H1 (cell line): ENCODE measurements at regions not wholly inside any gene's neighbourhood (a gene's known extent, or its start where the extent isn't known, plus 50 kb on each side); places are given as distances from the start of the nearest gene placed in this dataset.
A peak's percentile ranks its signal among the peaks of the same experiment; 100 is the strongest.

Experiments
- CTCF ChIA-PET: fragments of 300-600 bp; sonication (Branson Sonifier 250); formaldehyde crosslinking; loops from one replicate; lab custom pipeline; 2021; ENCODE audit not compliant: partially characterized antibody; lab: Charles Lee
- POLR2A ChIA-PET: fragments of 300-600 bp; sonication (Branson Sonifier 250); formaldehyde crosslinking; loops from one replicate; lab custom pipeline; 2021; ENCODE audit warnings: inconsistent platforms; ENCODE audit not compliant: partially characterized antibody; lab: Charles Lee
- DNase-seq, 2 experiments: peaks; one replicate each; pipeline versions ENCODE4 v3.0.0 to v3.0.0-alpha.2; 2010 to 2022; ENCODE audit warnings: low spot score in 2 of 2, low read depth in 1 of 2, mixed read lengths in 1 of 2
- FAIRE-seq: peaks from 2 replicates; lab custom pipeline; 2011; peaks lifted over from hg19 to GRCh38; lab: Jason Lieb, UNC
- H2AFZ ChIP-seq: 2 replicates; pipeline ENCODE4 v1.8.1; 2012; ENCODE audit warnings: low read length, inconsistent platforms
- H2AK5ac ChIP-seq: 2 replicates; pipeline ENCODE4 v1.6.1; 2013; ENCODE audit warnings: low read depth, low read length
- H2BK120ac ChIP-seq: replicated peaks from 2 replicates; pipeline ENCODE3; 2013; ENCODE audit warnings: low read depth, low read length, inconsistent platforms
- H2BK12ac ChIP-seq: 2 replicates; pipeline ENCODE4 v1.6.1; 2013; ENCODE audit warnings: low read depth, low read length
- H2BK15ac ChIP-seq: 2 replicates; pipeline ENCODE4 v1.6.1; 2013; ENCODE audit warnings: low read length
- H2BK20ac ChIP-seq: 2 replicates; pipeline ENCODE4 v1.6.1; 2013; ENCODE audit warnings: low read length
- H2BK5ac ChIP-seq: 2 replicates; pipeline ENCODE4 v1.6.1; 2013; ENCODE audit warnings: low read depth, low read length
- H3K14ac ChIP-seq: 2 replicates; pipeline ENCODE4 v1.6.1; 2013; ENCODE audit warnings: inconsistent platforms; ENCODE audit not compliant: insufficient read length
- H3K18ac ChIP-seq: 2 replicates; pipeline ENCODE4 v1.6.1; 2013; ENCODE audit warnings: low read length; ENCODE audit errors: extremely low read depth
- H3K23ac ChIP-seq: 2 replicates; pipeline ENCODE4 v1.6.1; 2013; ENCODE audit warnings: inconsistent platforms; ENCODE audit not compliant: insufficient read length
- H3K23me2 ChIP-seq: 2 replicates; pipeline ENCODE4 v1.6.1; 2013; ENCODE audit warnings: low read depth, low read length
- H3K27ac ChIP-seq: 2 replicates; pipeline ENCODE4 v1.6.1; 2011; ENCODE audit warnings: low read depth, low read length, inconsistent platforms
- H3K27me3 ChIP-seq, 4 experiments: replicated peaks in 1 of 4; 1 replicate in 1 of 4; 2 replicates in 3 of 4; pipeline versions ENCODE4 v1.6.1 to v1.8.1; 2011 to 2013; ENCODE audit warnings: low read length in 3 of 4, mild to moderate bottlenecking in 3 of 4, inconsistent platforms in 2 of 4, mixed read lengths in 2 of 4, moderate library complexity in 1 of 4; ENCODE audit not compliant: control insufficient read depth in 3 of 4, insufficient read depth in 3 of 4; ENCODE audit errors: extremely low read depth in 1 of 4
- H3K36me3 ChIP-seq, 4 experiments: 2 replicates each; pipeline versions ENCODE4 v1.6.1 to v1.8.1; 2011 to 2013; ENCODE audit warnings: mild to moderate bottlenecking in 4 of 4, low read length in 3 of 4, moderate library complexity in 2 of 4, control low read depth in 1 of 4, inconsistent platforms in 1 of 4; ENCODE audit not compliant: insufficient read depth in 4 of 4, control insufficient read depth in 2 of 4
- H3K4ac ChIP-seq: replicated peaks from 2 replicates; pipeline ENCODE3; 2013; ENCODE audit warnings: low read length, low read depth, mixed read lengths, inconsistent platforms; ENCODE audit not compliant: insufficient read length
- H3K4me1 ChIP-seq, 4 experiments: replicated peaks in 1 of 4; 1 replicate in 1 of 4; 2 replicates in 3 of 4; pipeline versions ENCODE4 v1.6.1 to v1.8.1; 2011 to 2013; ENCODE audit warnings: low read length in 3 of 4, inconsistent platforms in 2 of 4, mixed read lengths in 1 of 4; ENCODE audit not compliant: insufficient read depth in 4 of 4, control insufficient read depth in 3 of 4
- H3K4me2 ChIP-seq, 2 experiments: 2 replicates each; pipeline versions ENCODE4 v1.6.1 to v1.8.1; 2011 to 2013; ENCODE audit warnings: low read depth in 2 of 2, low read length in 2 of 2, control low read depth in 1 of 2, inconsistent platforms in 1 of 2, mild to moderate bottlenecking in 1 of 2; ENCODE audit not compliant: insufficient read depth in 1 of 2
- H3K4me3 ChIP-seq, 4 experiments: fragments of 200-600, 300-600 bp in 1 of 4; sonication (generic), shearing (Covaris generic), sonication (Bioruptor Twin) in 1 of 4; 2 replicates each; pipeline versions ENCODE4 v1.5.1 to v1.8.1; 2011 to 2016; ENCODE audit warnings: low read length in 4 of 4, low read depth in 3 of 4, control low read depth in 2 of 4, inconsistent platforms in 2 of 4, mild to moderate bottlenecking in 2 of 4, mixed read lengths in 1 of 4, moderate library complexity in 1 of 4; ENCODE audit not compliant: insufficient read depth in 2 of 4; ENCODE audit errors: extremely low read depth in 1 of 4
- H3K56ac ChIP-seq: replicated peaks from 2 replicates; pipeline ENCODE3; 2013; ENCODE audit warnings: low read depth, mild to moderate bottlenecking, mixed read lengths, low read length, inconsistent platforms; ENCODE audit not compliant: insufficient read length
- H3K79me1 ChIP-seq: 2 replicates; pipeline ENCODE4 v1.6.1; 2013; ENCODE audit warnings: low read depth, low read length, control low read depth
- H3K79me2 ChIP-seq, 2 experiments: 2 replicates each; pipeline versions ENCODE4 v1.6.1 to v1.8.1; 2012 to 2013; ENCODE audit warnings: low read length in 2 of 2, mild to moderate bottlenecking in 2 of 2, inconsistent platforms in 1 of 2; ENCODE audit not compliant: insufficient read depth in 2 of 2, control insufficient read depth in 1 of 2
- H3K9ac ChIP-seq, 4 experiments: replicated peaks in 1 of 4; 1 replicate in 1 of 4; 2 replicates in 3 of 4; pipeline versions ENCODE4 v1.6.1 to v1.8.1; 2011 to 2013; ENCODE audit warnings: low read depth in 3 of 4, low read length in 3 of 4, control low read depth in 2 of 4, mild to moderate bottlenecking in 2 of 4, moderate library complexity in 2 of 4, inconsistent platforms in 1 of 4; ENCODE audit errors: extremely low read depth in 1 of 4
- H3K9me3 ChIP-seq, 2 experiments: 2 replicates each; pipeline versions ENCODE4 v1.6.1 to v1.8.1; 2012 to 2013; ENCODE audit warnings: mild to moderate bottlenecking in 2 of 2, moderate library complexity in 2 of 2, control low read depth in 1 of 2, inconsistent platforms in 1 of 2, low read depth in 1 of 2, low read length in 1 of 2, mixed read lengths in 1 of 2; ENCODE audit not compliant: insufficient read depth in 2 of 2
- H4K20me1 ChIP-seq, 2 experiments: replicated peaks in 1 of 2; 2 replicates each; pipeline versions ENCODE3 to v1.8.1; 2011 to 2013; ENCODE audit warnings: inconsistent platforms in 2 of 2, low read length in 2 of 2, mild to moderate bottlenecking in 1 of 2; ENCODE audit not compliant: insufficient read depth in 2 of 2, control insufficient read depth in 1 of 2
- H4K5ac ChIP-seq: 2 replicates; pipeline ENCODE4 v1.6.1; 2013; ENCODE audit warnings: low read length, low read depth, mixed read lengths, inconsistent platforms; ENCODE audit not compliant: insufficient read length
- H4K8ac ChIP-seq: 2 replicates; pipeline ENCODE4 v1.8.0; 2013; ENCODE audit warnings: mild to moderate bottlenecking, moderate library complexity, low read length, inconsistent platforms; ENCODE audit not compliant: insufficient read depth; ENCODE audit errors: extremely low read depth
- H4K91ac ChIP-seq: replicated peaks from 2 replicates; pipeline ENCODE3; 2013; ENCODE audit warnings: low read length, mixed read lengths, inconsistent platforms; ENCODE audit not compliant: insufficient read length
- CTCF ChIP-seq, 3 experiments: IDR thresholded peaks; 1 replicate in 2 of 3; 2 replicates in 1 of 3; pipeline versions ENCODE4 v1.5.1 to v1.6.1; 2011; ENCODE audit warnings: low read length in 3 of 3, mild to moderate bottlenecking in 3 of 3, inconsistent platforms in 2 of 3, low read depth in 1 of 3, moderate library complexity in 1 of 3; ENCODE audit not compliant: insufficient read depth in 1 of 3; ENCODE audit errors: control extremely low read depth in 1 of 3
- RAD21 ChIP-seq, 2 experiments: IDR thresholded peaks in 1 of 2; conservative IDR thresholded peaks in 1 of 2; 2 replicates each; pipeline ENCODE4 v1.6.1; 2011; ENCODE audit warnings: low read depth in 2 of 2, low read length in 2 of 2, improper control_type of control experiment in 1 of 2, inconsistent platforms in 1 of 2, mild to moderate bottlenecking in 1 of 2, moderate library complexity in 1 of 2
- TAF1 ChIP-seq: IDR thresholded peaks from 2 replicates; pipeline ENCODE4 v1.6.1; 2011; ENCODE audit warnings: mild to moderate bottlenecking, low read depth, low read length
- WGBS, 2 experiments: shearing (Covaris generic) in 1 of 2; methylation state at CpG; one replicate each; pipeline versions ENCODE4 v1.1.6 to v1.1.7; 2013 to 2015; ENCODE audit warnings: low lambda C conversion rate in 2 of 2, mixed read lengths in 2 of 2, inconsistent platforms in 1 of 2, low coverage in 1 of 2, missing lambda C conversion rate in 1 of 2; ENCODE audit not compliant: insufficient replicate concordance in 2 of 2, insufficient coverage in 1 of 2, insufficient read length in 1 of 2; ENCODE audit errors: extremely low coverage in 1 of 2, missing lambda C conversion rate in 1 of 2; 5-methylcytosine and 5-hydroxymethylcytosine counted together

- H4K8ac ChIP-seq: no peak overlapping the region
- H3K4me2 ChIP-seq: no peak overlapping the region
- H2BK20ac ChIP-seq: no peak overlapping the region
- H2BK5ac ChIP-seq: no peak overlapping the region
- no peak overlapping the region for H3K56ac ChIP-seq
- H4K5ac ChIP-seq: no peak overlapping the region
- no peaks in the 10 kb centered on the region for H3K9me3 ChIP-seq
- CTCF ChIA-PET: interaction anchor here (1.0 to 1.4 kb wide), 7 partner anchors 10 to 226 kb away, joined by 3 to 4 read pairs (median 3); no protein-coding TSS in a partner anchor
- H3K27ac ChIP-seq: no peak overlapping the region
- no peak overlapping the region for H2AFZ ChIP-seq
- H3K14ac ChIP-seq: no peak overlapping the region
- no peaks in the 10 kb centered on the region for H3K27me3 ChIP-seq
- no peak overlapping the region for H2BK12ac ChIP-seq
- no peak overlapping the region for H3K23ac ChIP-seq
- POLR2A ChIA-PET: no interaction called here
- H3K79me2 ChIP-seq: no peaks in the 10 kb centered on the region
- no peak overlapping the region for H2AK5ac ChIP-seq
- no peaks in the 10 kb centered on the region for H4K20me1 ChIP-seq
- TF ChIP-seq CTCF (IDR thresholded peaks at IDR 0.05; ENCODE audit: control extremely low read depth in 1 of 3, insufficient read depth in 1 of 3, low read depth in 1 of 3, low read length in 3 of 3) (0 out of 4 replicates have a peak, but pooled peaks of 1 of the 3 experiments have one; percentile 1), TAF1 (no peak), RAD21 (IDR thresholded peaks at IDR 0.05 in 1 of 2, conservative IDR thresholded peaks at IDR 0.05 in 1 of 2; ENCODE audit: low read depth in 2 of 2, low read length in 2 of 2) (peak; percentile 18 to 26; a peak in 3 of 4 replicates)
- H4K91ac ChIP-seq: no peak overlapping the region
- H3K79me1 ChIP-seq: no peaks in the 10 kb centered on the region
- WGBS, 2 experiments: 76% methylated on average over 3 of the region's 3 CpGs; no CpG with 5 or more reads in 1 of the 2 experiments
- no peak overlapping the region for H2BK15ac ChIP-seq
- H2BK120ac ChIP-seq: no peak overlapping the region
- H3K4me1 ChIP-seq: no peaks in the 10 kb centered on the region
- no peaks in the 10 kb centered on the region for H3K36me3 ChIP-seq
- DNase-seq (no peak), FAIRE-seq (no peak)
- no peaks in the 10 kb centered on the region for H3K23me2 ChIP-seq
- no peak overlapping the region for H3K4me3 ChIP-seq
- H3K4ac ChIP-seq: no peak overlapping the region
- H3K9ac ChIP-seq: no peak overlapping the region
- no peak overlapping the region for H3K18ac ChIP-seq
Measured at GRCh38 chrX:147602176-147602696, 309.5 kb upstream of the FMR1 start.
